ENCODE measurements at regions not wholly inside any gene's neighbourhood (a gene's known extent, or its start where the extent isn't known, plus 50 kb on each side); places are given as distances from the start of the nearest gene placed in this dataset.

DNA sequence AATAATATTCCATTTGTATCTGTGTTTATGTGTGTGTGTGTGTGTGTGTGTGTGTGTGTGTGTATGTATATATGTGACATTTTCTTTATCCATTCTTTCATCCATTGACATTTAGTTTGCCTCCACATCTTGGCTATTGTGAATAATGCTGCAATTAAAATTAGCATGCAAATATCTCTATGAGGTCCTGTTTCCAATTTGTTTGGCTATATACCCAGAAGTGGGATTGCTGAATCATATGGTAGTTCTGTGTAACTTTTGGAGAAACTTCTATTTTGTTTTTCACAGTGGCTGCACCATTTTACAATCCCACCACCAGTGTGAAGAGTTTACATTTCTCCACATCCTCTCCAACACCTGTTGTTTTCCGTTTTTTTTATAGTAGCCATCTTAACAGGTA lies 53.1 kb downstream of the CH25H start:
- no peak for DNase-seq (ENCODE audit: low spot score)

DNA sequence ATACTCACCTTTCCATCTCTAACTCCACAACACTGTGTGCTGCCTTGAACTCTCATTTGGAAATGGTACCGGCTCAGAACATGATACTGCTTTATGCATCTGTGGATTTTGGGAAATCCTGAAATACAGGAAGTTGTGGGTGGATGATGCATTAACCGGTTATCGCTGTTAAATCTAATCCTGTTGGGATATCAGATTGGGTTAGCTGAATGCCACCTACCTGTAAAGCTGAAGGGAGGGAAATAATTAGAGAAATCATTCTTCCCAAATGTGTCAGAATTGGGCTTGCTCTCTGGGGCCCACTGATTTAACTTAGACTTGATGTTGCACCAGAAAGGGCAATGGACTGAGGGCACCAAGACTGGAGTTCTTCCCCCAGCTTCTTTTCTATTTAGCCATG lies 54.0 kb downstream of the CH25H start:
- DNase-seq (ENCODE audit: low spot score): no peak

DNA sequence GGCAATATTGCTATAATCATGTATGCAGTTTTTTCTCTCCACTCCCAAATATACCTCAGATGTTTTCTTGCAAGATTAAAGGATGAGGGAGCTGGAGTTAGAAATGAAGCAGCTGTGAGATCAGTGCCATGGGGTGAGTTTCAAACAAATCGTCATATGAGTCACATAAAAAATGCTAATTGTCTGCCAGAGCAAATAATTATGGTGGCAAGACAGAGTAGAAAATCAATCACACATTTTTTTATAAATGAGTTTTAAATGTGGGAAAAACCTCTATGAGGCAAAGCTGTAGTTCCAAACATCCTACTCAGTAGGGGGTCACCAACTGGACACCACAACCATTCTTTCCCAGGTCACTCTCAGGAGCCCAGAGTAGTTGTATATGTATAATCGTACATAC lies 55.3 kb downstream of the CH25H start:
- DNase-seq (ENCODE audit: low spot score): peak; percentile 49

DNA sequence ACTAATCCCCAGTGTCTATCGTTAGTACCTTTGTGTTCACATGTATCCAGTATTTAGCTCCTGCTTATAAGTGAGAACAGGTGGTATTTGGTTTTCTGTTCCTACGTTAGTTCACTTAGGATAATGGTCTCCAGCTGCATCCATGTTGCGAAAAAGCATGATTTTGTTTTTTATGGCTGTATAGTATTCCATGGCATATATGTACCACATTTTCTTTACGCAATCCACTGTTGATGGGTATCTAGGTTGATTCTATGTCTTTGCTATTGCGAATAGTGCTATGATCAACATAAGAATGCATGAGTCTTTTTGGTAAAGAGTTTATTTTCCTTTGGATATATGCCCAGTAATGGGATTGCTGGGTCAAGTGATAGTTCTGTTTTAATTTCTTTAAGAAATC lies 59.1 kb downstream of the CH25H start:
- DNase-seq (ENCODE audit: low spot score): no peak

DNA sequence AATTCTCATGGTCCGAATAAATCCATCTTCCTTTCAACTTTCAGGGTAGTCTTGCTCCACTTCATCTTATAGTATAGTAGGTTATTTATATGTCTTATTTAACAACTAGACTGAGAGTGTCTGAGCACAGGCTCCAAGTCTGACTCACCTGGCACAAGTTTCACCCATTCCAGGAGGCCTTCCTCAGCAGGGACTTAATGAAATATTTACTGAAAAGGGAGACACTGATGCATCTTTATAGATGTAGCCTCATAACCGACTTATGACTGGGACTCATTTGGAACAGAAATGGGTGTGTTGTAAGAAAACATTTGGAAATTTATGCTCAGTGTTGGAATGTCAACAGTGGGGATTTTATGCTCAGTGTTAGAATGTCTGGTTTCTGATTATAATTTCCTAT lies 59.9 kb downstream of the CH25H start:
- DNase-seq (ENCODE audit: low spot score): peak; percentile 70

DNA sequence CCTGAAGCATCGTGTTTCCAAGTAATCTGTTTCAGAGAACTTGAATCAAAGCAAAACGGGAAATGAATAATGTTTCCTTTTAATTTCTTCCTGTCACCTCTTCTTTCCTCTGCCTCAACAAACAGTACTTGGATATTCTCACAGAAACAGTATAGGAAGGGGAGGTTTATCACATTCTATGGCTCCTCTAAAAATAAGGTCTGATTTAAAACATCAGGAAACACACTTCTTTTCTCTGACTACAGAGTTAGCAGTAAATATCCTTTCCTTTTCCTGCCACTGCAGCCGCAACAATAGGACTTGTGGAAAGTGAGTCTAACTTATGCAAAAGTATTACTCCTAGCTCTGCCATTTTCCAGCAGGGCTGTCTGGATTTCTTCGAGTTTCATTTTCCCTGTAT lies 62.3 kb downstream of the CH25H start:
- no peak for DNase-seq (ENCODE audit: low spot score)

DNA sequence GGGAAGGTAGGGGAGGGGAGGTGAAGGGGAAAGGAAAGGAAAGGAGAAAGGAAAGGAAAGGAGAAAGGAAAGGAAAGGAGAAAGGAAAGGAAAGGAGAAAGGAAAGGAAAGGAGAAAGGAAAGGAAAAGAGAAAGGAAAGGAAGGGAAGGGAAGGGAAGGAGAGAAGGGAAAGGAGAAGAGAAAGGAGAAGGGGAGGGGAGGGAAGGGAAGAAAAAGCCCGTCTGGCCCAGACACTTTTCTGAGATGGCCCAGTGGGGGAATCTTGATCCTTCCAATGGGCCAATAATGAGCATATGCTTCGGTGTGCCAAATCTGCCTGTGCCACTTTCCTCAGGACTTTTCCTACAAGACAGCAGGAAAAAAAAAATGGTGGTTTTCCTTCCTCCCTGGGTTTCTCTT lies 64.5 kb downstream of the CH25H start:
- no peak for DNase-seq (ENCODE audit: low spot score)

DNA sequence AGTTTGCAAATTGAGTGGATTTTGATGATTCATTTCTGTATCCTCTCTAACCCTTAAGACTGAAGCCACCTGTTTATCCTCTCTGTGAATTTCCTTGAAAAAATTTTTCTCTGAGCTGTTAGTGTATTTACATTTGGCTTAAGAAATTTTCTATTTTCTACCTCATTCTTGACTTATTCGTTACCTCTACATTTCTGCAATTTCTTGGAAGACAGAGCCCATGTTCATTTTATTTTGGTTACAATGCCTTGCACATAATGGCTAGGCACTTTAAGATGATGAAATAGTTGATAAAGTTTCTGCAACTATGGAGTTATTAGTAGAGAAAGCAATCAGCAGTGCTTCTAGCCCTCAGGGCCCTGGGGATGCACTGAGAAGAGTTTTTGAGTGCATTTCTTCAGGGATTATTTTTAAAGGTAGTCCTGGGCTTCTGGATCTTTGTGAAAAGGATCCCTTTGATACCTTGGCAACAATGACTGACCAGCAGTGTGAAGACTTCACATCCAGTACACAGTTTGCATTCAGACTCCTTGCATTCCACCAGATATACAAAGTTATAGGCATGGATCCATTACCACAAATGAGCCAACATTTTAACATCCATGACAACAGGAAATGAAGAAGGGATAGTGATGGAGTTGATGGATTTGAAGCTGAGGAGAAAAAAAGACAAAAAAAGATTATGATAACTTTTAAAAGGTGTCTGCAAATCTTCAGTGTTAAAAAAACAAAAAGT lies 68.2 kb downstream of the CH25H start:
- no peak for DNase-seq (ENCODE audit: low spot score)

DNA sequence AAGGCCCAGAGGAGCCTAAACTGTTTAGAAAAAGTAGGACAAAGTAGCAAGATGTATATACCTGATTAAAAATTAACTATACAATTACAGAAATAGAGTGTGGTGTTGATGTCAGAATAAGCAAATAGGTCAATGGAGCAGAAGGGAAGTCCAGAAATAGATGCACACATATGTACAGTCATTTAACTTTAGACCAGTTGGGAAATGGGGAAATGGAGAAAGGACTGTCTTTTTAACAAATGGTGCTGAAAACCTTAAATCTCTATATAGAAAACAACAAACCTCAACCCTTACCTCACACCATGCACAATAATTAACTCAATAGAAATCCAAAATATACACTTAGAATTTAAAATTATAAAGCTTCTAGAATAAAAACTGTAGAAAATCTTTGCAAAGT lies 72.2 kb downstream of the CH25H start:
- no peak for DNase-seq (ENCODE audit: low spot score)

DNA sequence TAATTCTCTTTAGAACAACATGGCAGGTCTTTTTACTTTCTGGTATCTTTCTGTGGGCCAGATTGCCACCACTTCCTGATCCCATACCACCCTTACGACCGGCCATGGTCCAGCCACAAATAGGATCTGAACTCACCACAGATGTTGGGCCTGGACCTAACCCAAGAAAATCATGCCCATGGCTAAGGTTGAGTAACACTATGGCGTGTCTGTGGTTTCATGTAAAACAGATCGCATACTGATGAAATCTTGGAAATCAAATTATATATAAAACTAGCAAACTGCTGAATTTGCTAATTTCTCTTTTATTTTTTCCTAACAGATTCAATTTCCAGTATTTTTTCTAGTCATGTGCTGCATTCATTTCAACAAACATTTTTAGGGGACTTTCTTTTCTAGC lies 77.2 kb downstream of the CH25H start:
- DNase-seq (ENCODE audit: low spot score): peak; percentile 76

DNA sequence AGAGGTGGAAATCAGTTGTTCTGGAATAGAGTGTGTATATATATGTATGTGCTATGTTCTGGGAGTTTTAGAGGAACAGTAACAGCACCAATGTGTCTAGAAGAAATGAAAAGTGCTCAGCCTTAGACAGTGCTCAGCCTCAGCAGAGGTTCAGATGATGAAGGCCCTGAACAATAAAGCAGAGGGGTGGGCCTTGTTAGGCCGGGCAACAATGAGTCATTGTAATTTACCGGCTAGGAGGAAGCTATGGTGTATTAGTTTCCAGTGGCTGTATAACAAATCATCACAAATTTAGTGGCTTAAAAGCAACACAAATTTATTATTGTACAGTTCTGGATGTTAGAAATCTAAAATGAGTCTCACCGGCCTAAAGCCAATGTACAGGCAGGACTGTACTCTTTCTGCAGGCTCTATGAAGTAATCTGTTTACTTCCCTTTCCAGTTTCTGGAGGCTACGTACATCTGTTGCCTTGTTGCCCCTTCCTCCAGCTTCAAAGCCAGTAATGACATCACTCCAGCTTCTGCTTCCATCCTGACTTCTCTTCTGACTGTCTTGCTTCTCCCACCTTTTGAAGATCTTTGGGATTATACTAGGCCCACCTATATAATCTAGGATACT lies 84.6 kb downstream of the CH25H start:
- peak; percentile 15 for DNase-seq (ENCODE audit: low spot score)

DNA sequence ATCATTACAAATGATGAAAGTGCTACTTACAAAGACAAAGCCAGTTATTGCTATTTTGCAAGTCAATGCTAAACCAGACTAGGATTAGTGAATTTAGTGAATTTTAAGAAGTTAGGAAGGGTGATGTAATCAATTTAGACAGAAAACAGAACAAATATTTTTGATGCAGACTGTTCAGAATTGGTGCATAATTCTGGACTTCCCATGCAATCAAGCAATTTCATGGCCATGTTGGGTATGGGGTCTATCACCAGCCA lies 85.4 kb downstream of the CH25H start:
- no peak for DNase-seq (ENCODE audit: low spot score)

DNA sequence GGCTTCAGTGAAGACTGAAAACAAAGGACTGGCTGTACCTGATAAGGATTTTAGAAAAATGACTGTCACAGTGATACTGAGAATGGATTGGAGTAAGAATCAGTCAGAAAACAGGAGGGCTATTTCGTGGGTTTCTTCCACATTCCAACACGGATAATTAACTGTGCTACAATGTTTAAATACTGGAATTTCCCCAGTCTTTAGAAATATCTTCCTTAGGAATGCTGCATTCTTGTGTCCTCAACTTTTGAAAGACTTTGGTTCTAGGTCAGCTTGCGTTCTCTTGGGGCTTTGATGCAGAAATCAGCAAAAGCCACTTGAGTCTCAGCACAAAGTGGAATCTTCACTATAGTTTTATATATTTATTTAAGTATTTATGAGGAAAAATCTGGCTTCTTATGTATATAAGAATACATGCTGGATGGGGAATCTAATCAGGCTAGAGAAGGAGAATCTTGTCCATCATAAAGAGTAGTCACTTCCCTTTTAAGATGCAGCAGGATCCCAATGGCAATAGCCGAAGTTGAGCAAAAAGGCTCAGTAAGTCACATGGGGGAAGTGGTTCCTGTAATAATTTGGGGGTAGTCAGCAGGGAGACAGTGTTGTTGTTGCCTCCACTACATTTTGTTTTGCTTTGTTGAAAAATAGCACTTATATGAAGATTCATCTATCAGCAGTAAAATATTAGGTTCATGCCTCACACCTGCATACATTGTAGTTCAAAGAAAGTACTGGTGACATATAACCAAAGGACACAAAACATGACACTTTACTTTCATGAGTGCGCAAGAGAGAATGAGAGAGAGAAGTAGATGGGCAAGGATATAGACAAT lies 86.0 kb downstream of the CH25H start:
- DNase-seq (ENCODE audit: low spot score): peak; percentile 27

DNA sequence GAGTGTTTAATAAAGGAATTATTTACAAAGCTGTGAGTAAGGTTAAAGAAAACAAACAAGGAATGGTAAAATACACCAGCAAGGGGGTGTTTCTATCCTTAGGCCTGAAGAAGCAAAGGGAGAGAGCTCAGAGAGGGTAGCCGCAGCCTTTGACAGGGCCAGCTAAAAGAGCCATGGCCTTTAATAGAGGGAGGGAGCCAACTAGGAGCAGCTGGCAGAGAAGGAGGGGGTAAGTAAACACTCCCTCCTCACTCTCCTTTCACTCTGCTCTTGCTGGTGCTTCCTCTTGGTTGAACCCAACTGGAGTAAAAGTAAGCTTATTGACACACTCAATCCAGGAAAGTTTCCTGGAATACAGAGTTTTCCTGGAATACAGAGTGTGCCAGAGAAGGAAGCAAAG lies 87.5 kb downstream of the CH25H start:
- DNase-seq (ENCODE audit: low spot score): no peak

DNA sequence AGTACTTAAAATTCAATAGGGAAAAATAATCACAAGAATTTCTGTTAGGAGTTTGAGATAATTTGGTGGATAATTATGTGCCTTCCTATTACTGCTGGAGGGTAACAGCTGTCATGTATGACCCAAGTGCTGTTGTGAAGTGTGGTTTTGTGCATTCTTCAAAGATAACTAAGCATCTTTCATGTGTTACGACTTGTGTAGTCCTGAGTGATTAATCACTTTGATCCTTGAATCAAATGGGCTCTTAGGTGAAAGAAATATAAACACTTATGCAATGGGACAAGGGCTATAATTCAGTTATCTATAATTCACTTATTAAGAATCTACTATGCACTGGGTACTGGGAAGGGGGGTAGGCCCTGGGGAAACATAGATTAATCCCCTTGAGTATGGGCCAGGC lies 89.0 kb downstream of the CH25H start:
- peak; percentile 33 for DNase-seq (ENCODE audit: low spot score)

DNA sequence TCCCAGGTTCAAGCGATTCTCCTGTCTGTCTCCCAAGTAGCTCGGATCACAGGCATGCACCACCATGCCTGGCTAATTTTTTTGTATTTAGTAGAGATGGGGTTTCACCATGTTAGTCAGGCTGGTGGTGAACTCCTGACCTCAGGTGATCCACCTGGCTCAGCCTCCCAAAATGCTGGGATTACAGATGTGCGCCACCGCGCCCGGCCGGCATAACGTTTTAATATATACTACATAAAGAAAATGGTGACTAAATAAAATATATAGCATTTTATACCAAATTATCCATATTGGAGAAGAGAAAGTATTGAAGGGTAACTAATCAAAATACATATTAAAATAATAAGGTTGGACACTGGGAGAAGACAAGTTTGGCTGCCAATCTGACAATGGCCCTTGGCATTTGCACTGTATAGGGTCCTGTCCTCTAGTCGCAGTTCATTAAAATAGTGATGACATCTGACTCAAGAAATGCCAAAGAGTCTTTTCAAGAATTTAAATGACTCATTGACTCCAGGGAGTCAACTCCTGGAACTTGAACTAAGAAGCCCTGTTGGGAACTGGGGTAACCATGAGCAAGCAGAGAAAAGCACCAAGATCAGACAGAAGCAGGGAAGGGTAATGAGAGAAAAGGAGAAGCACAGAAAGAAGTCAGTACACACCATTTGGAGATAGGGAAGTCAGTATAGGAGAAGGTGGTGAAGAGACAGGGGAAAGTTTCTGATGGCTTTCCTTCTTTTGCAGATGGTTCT lies 91.1 kb downstream of the CH25H start:
- peak; percentile 63 for DNase-seq (ENCODE audit: low spot score)

DNA sequence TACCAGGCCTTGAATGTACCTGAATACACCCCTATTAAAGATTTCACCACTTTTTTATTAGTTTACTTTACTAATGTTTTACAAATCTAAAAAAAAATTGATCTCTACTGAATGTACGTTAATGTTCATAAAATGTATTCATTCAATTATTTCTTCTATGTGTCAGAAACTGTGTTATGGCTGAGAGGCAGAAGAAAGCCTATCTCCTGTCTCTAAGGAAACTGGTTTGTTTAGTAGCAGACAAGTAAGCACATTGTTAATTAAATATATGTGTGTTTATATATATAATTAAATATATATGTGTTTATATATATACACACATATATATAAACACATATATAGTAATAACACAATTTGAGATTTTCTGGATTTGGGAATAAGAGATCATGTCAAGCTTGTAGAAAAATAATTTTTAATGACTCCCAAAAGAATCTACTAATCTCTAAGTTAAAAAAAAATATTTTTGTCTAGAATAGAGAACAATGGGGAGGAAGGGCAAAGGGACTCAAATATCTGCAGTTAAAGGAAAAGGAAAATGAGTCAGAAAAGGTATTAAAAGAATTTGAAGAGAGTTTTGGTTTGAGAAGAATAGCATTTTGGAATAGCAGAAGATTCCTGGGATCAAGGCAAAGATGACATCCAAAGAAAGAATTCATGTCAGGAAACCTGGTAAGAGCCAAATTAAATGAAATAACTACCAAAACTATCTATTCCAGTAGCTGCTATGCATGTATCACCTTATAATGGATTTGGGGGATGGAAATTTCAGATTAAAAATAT lies 92.1 kb downstream of the CH25H start:
- peak; percentile 29 for DNase-seq (ENCODE audit: low spot score)

DNA sequence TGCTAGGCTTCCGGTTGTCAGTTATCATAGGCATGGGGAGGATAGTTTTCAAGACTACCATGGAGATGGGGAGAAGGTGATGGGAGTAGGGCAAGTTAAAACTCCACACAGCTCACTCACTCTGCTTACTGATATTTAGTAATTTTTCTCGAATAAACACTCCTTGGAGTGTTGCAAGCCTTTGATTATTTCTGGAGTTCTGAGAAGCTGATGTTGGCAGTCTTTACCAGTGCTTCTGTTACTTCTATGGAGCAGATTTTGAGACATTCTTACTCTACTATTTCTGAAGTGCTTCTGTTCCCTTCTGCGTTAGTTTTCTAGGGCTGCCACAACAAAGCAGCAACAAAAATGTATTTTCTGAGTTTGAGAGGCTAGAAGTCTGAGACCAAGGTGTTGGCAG lies 104.4 kb downstream of the CH25H start:
- DNase-seq (ENCODE audit: low spot score): no peak

DNA sequence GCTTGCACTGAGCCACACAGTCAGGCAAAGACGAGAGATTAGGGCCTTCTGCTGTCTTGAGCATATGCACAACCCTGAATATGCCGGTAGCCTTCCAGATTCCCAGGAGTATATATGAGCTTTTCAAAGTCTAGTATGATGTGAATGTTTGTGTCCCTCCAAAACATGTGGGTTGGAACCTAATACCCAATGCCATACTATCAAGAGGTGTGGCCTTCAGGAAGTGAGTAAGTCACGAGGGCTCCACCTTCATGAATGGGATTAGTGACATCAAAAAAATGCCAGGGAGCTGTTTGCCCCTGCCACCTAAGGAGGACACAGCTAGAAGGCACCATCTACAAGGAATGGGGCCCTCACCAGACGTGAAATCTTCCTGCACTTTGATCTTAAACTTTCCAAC lies 105.2 kb downstream of the CH25H start:
- no peak for DNase-seq (ENCODE audit: low spot score)

DNA sequence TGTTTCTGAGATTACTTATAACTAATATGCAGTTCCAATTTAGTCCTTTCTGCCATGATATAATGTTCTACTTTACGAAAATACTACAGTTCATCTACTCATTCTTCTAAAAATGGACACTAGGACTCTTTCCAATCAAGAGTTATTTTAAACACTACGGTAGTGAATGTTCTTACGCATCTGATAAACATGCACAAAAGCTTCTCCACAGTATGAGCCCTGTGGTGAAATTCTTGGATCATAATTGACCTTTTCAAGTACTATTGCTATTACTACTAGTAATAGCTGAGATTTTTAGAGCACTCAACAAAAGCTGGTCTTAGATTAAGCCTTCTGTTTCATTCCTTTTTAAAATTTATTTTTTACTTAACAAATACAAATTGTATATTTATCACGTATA lies 106.4 kb downstream of the CH25H start:
- no peak for DNase-seq (ENCODE audit: low spot score)

DNA sequence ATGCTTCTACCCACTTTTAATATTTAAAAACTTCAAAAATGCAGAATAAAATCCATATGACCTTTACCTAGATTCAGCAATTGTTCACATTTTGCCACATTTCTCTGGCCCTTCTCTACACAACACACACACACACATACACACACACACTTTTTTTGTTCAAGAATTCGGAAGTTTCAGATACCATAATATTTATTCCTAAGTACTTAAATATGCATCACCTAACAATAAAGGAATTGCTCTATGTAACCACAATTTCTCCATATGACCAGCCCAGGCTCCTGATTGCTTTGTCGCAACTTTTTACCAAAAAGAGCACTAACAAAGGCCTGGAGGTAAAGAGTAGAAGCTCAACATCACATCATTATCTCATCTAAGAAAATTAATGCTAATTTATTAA lies 106.6 kb downstream of the FAS start:
- DNase-seq (ENCODE audit: low spot score): no peak
